Natural killer cell (primary cell): ENCODE measurements at regions not wholly inside any gene's neighbourhood (a gene's known extent, or its start where the extent isn't known, plus 50 kb on each side); places are given as distances from the start of the nearest gene placed in this dataset.

ENCODE experiments used
- ATAC-seq, 3 donors: fragments of 150-1000 bp in 2 of 3; fragments of 200-7000 bp in 1 of 3; cut with Tn5 transposase; 1 replicate in 1 of 3; 2 replicates in 2 of 3; pipeline ENCODE4 v1.10.0; 2021; ENCODE audit warnings: mild to moderate bottlenecking in 2 of 3, moderate library complexity in 2 of 3
- DNase-seq, 2 donors: peaks; one replicate each; pipeline versions ENCODE4 v3.0.0 to v3.0.0-alpha.2; 2013 to 2021; ENCODE audit warnings: mixed read lengths in 1 of 2
- H3K27ac ChIP-seq: one replicate; pipeline ENCODE4 v1.5.1; 2013; ENCODE audit warnings: mild to moderate bottlenecking, low read length
- H3K27me3 ChIP-seq: one replicate; pipeline ENCODE4 v1.6.1; 2013; ENCODE audit warnings: low read length; ENCODE audit not compliant: control insufficient read depth, insufficient read depth
- H3K36me3 ChIP-seq: one replicate; pipeline ENCODE4 v1.6.1; 2013; ENCODE audit warnings: low read length; ENCODE audit not compliant: control insufficient read depth, insufficient read depth
- H3K4me1 ChIP-seq: one replicate; pipeline ENCODE4 v1.6.1; 2013; ENCODE audit warnings: low read length; ENCODE audit not compliant: control insufficient read depth, insufficient read depth
- H3K4me3 ChIP-seq: one replicate; pipeline ENCODE4 v1.5.1; 2013; ENCODE audit warnings: low read length
- H3K9me3 ChIP-seq: one replicate; pipeline ENCODE4 v1.6.1; 2013; ENCODE audit warnings: low read length; ENCODE audit not compliant: control insufficient read depth, insufficient read depth
- H3K27ac Mint-ChIP-seq, 2 donors: one replicate each; pipeline ENCODE4 v1.8.0; 2022; ENCODE audit warnings: mild to moderate bottlenecking in 2 of 2, mixed read lengths in 2 of 2, moderate library complexity in 1 of 2
- H3K27me3 Mint-ChIP-seq, 2 donors: one replicate each; pipeline ENCODE4 v1.8.0; 2022; ENCODE audit warnings: low read depth in 2 of 2, mixed read lengths in 2 of 2
- H3K36me3 Mint-ChIP-seq: one replicate; pipeline ENCODE4 v1.8.0; 2022; ENCODE audit warnings: mixed read lengths
- H3K4me1 Mint-ChIP-seq, 2 donors: one replicate each; pipeline ENCODE4 v1.8.0; 2022; ENCODE audit warnings: mixed read lengths in 2 of 2
- H3K4me3 Mint-ChIP-seq: one replicate; pipeline ENCODE4 v1.8.0; 2022; ENCODE audit warnings: mild to moderate bottlenecking, moderate library complexity, mixed read lengths
- H3K9me3 Mint-ChIP-seq, 2 donors: one replicate each; pipeline ENCODE4 v1.8.0; 2022; ENCODE audit warnings: mixed read lengths in 2 of 2
- CTCF ChIP-seq: fragments of 200-600 bp; IDR thresholded peaks from one replicate; pipeline ENCODE4 v1.8.0; 2022; ENCODE audit warnings: antibody characterized with exemption
- WGBS: methylation state at CpG from one replicate; pipeline ENCODE4 v1.1.7; 2013; ENCODE audit warnings: missing lambda C conversion rate; ENCODE audit not compliant: insufficient coverage; 5-methylcytosine and 5-hydroxymethylcytosine counted together
- intact Hi-C: fragments of 100-400 bp; cut with micrococcal nuclease; formaldehyde crosslinking; loops from one replicate; pipeline ENCODE4 v1.14.2; 2022

DNA sequence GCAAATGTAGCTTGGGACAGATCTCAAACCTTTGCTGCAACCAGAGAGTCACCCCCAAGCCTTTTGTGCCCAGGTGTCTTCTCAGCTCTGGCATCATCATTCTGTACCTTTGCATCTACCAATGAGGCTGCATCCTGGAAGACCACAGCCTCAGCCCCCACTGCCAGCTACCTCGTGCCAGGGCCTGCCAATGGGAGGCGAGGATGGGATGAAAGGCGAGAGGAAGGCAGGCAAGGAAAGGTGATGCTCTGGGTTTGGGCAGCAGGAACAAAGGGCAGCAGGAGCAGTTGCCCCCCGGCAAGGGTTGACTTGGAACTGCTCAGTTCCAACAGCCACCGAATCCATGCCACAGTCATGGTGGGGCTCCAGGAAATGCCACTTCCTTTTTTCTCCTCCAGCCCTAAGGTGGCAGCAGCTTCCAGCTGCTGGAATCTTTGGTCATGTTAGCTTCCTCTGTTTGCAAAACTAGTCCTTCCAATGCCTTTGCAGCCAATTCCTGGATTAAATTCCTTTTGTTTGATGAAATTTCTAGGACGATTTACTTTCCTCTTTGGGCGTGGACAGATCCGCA is 651.6 kb downstream of the NPHP4 start:
- no peak overlapping the region for H3K27ac Mint-ChIP-seq
- no peaks in the 10 kb centered on the region for H3K9me3 ChIP-seq
- 79% methylated on average over 8 of the region's 8 CpGs for WGBS

GRCh38 chr1:5338466-5338865 is 653.8 kb downstream of the NPHP4 start:
- no peak overlapping the region for H3K27ac Mint-ChIP-seq
- Histone ChIP-seq H3K36me3 (no peaks in the 10 kb centered on the region), H3K4me1 (no peaks in the 10 kb centered on the region), H3K4me3 (no peak overlapping the region), H3K27me3 (no peaks in the 10 kb centered on the region), H3K27ac (no peak overlapping the region), H3K9me3 (no peaks in the 10 kb centered on the region)
- no peak overlapping the region for H3K4me3 Mint-ChIP-seq
- intact Hi-C loops: no loop called here
- no peak for TF ChIP-seq CTCF
- DNase-seq: no peak
- H3K27me3 Mint-ChIP-seq: peaks cover 5 to 10% of the 10 kb centered on the region in 2 donors
- no peaks in the 10 kb centered on the region for H3K4me1 Mint-ChIP-seq
- ATAC-seq: no peak
- H3K9me3 Mint-ChIP-seq: peaks cover 0 to 2% of the 10 kb centered on the region in 2 donors
- H3K36me3 Mint-ChIP-seq: no peaks in the 10 kb centered on the region
- 77% methylated on average over 2 of the region's 2 CpGs for WGBS

More for the DNA sequence above, 651.6 kb downstream of the NPHP4 start:
- intact Hi-C loops: no loop called here
- no peak for DNase-seq
- Mint-ChIP-seq H3K27me3 (peaks cover 2 to 10% of the 10 kb centered on the region in 2 donors), H3K9me3 (no peaks in the 10 kb centered on the region), H3K4me1 (no peaks in the 10 kb centered on the region), H3K4me3 (no peak overlapping the region), H3K36me3 (no peaks in the 10 kb centered on the region)
- no peak for TF ChIP-seq CTCF
- Histone ChIP-seq H3K27ac (no peak overlapping the region), H3K27me3 (no peaks in the 10 kb centered on the region), H3K36me3 (no peaks in the 10 kb centered on the region), H3K4me1 (no peaks in the 10 kb centered on the region), H3K4me3 (no peak overlapping the region)
- ATAC-seq: no peak

- H3K27ac Mint-ChIP-seq: no peak overlapping the region
- no peak for TF ChIP-seq CTCF
- peaks cover 9% of the 10 kb centered on the region in 2 donors for H3K4me1 Mint-ChIP-seq
- H3K36me3 ChIP-seq: no peaks in the 10 kb centered on the region
- DNase-seq (no peak), ATAC-seq (no peak)
- H3K4me3 Mint-ChIP-seq: no peak overlapping the region
- H3K4me1 ChIP-seq: peaks cover 11% of the 10 kb centered on the region
- intact Hi-C loops: no loop called here
- peaks cover 0 to 2% of the 10 kb centered on the region in 2 donors for H3K9me3 Mint-ChIP-seq
- no peak overlapping the region for H3K4me3 ChIP-seq
- WGBS: 88% methylated on average over 5 of the region's 5 CpGs
- H3K27me3 Mint-ChIP-seq: peaks cover 0 to 3% of the 10 kb centered on the region in 2 donors
- no peaks in the 10 kb centered on the region for H3K9me3 ChIP-seq
- no peak overlapping the region for H3K27ac ChIP-seq
- H3K27me3 ChIP-seq: no peaks in the 10 kb centered on the region
- no peaks in the 10 kb centered on the region for H3K36me3 Mint-ChIP-seq
These were observed 658.9 kb downstream of the NPHP4 start for GRCh38 chr1:5333291-5333690.

DNA sequence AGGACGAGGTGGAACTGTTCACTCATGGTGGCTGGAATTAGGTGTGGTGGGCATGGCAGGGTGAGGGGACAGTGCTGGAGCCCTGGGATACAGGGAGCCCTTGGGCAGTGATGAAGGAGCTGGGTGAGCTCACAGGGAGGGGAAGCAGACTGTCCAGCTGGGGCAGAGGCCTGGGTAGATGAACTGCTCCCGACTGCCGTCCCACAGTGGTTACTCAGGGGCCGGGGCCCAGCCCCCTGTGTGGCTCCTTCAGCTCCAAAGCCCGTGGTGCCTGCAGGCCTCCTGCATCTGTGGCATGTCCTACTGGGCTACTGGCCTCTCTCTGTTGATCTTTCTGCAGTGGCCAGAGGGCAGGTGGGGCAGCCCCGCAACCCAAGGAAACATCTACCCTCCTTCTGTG is 661.1 kb downstream of the NPHP4 start:
- H3K9me3 ChIP-seq: peaks cover 10% of the 10 kb centered on the region
- Mint-ChIP-seq H3K9me3 (peaks cover 2 to 3% of the 10 kb centered on the region in 2 donors), H3K36me3 (no peaks in the 10 kb centered on the region), H3K4me1 (peaks cover 9% of the 10 kb centered on the region in 2 donors), H3K4me3 (no peak overlapping the region), H3K27me3 (peaks cover 0 to 6% of the 10 kb centered on the region in 2 donors), H3K27ac (no peak overlapping the region)
- H3K27ac ChIP-seq: no peak overlapping the region
- ATAC-seq: peak in 1 of 3 donors; percentile 38
- peaks cover 11% of the 10 kb centered on the region for H3K4me1 ChIP-seq
- 85% methylated on average over 6 of the region's 6 CpGs for WGBS
- no peaks in the 10 kb centered on the region for H3K27me3 ChIP-seq
- no peaks in the 10 kb centered on the region for H3K36me3 ChIP-seq
- no peak overlapping the region for H3K4me3 ChIP-seq
- intact Hi-C loops: no loop called here
- no peak for TF ChIP-seq CTCF
- DNase-seq: no peak
